B cell (primary cell): ENCODE measurements at regions not wholly inside any gene's neighbourhood (a gene's known extent, or its start where the extent isn't known, plus 50 kb on each side); places are given as distances from the start of the nearest gene placed in this dataset.

Experiments
- ATAC-seq: fragments of 200-7000 bp; cut with Tn5 transposase; one replicate; pipeline ENCODE4 v1.10.0; 2021; ENCODE audit warnings: low read depth, mild to moderate bottlenecking, moderate number of reproducible peaks, moderate library complexity
- CTCF ChIA-PET: fragments of 350-600 bp; sonication (Branson Sonifier 250); formaldehyde crosslinking; loops from one replicate; lab custom pipeline; 2021; ENCODE audit warnings: antibody characterized with exemption, inconsistent platforms; lab: Charles Lee
- POLR2A ChIA-PET: fragments of 350-600 bp; sonication (Branson Sonifier 250); formaldehyde crosslinking; loops from one replicate; lab custom pipeline; 2021; ENCODE audit warnings: antibody characterized with exemption; lab: Charles Lee
- DNase-seq: peaks from one replicate; pipeline ENCODE4 v3.0.0; 2013
- H2AFZ ChIP-seq: 2 replicates; pipeline ENCODE4 v1.6.1; 2012; ENCODE audit warnings: mild to moderate bottlenecking, low read depth, low read length; ENCODE audit not compliant: insufficient read depth, poor library complexity, severe bottlenecking
- H3K27ac ChIP-seq, 2 donors: 1 replicate in 1 of 2; 2 replicates in 1 of 2; pipeline ENCODE4 v1.5.1; 2012 to 2013; ENCODE audit warnings: low read length in 2 of 2, mild to moderate bottlenecking in 2 of 2, moderate library complexity in 1 of 2
- H3K27me3 ChIP-seq, 4 experiments: fragments of 200-600 bp in 1 of 4; sonication (generic) in 1 of 4; replicated peaks in 1 of 4; 1 replicate in 2 of 4; 2 replicates in 2 of 4; pipeline versions ENCODE4 v1.6.1 to v1.7.0; 2013 to 2016; ENCODE audit warnings: low read length in 3 of 4, mild to moderate bottlenecking in 2 of 4, mixed read lengths in 1 of 4, moderate library complexity in 1 of 4; ENCODE audit not compliant: insufficient read depth in 4 of 4, control insufficient read depth in 3 of 4; ENCODE audit errors: control extremely low read depth in 1 of 4
- H3K36me3 ChIP-seq, 2 experiments: replicated peaks in 1 of 2; 1 replicate in 1 of 2; 2 replicates in 1 of 2; pipeline versions ENCODE4 v1.6.1 to v1.7.1; 2013; ENCODE audit warnings: low read length in 1 of 2; ENCODE audit not compliant: insufficient read depth in 2 of 2, control insufficient read depth in 1 of 2; ENCODE audit errors: control extremely low read depth in 1 of 2, extremely low read depth in 1 of 2
- H3K4me1 ChIP-seq, 2 donors: fragments of 200-600 bp in 1 of 2; sonication (generic) in 1 of 2; 1 replicate in 1 of 2; 2 replicates in 1 of 2; pipeline versions ENCODE4 v1.5.1 to v1.6.1; 2013 to 2017; ENCODE audit warnings: low read length in 2 of 2; ENCODE audit not compliant: control insufficient read depth in 2 of 2, insufficient read depth in 2 of 2
- H3K4me2 ChIP-seq: replicated peaks from 2 replicates; pipeline ENCODE3; 2012; ENCODE audit warnings: mild to moderate bottlenecking, low read depth, low read length; ENCODE audit not compliant: poor library complexity, severe bottlenecking
- H3K4me3 ChIP-seq, 5 experiments: fragments of 200-600 bp in 1 of 5; sonication (generic) in 1 of 5; 1 replicate in 3 of 5; 2 replicates in 2 of 5; pipeline versions ENCODE4 v1.5.1 to v1.7.0; 2011 to 2016; ENCODE audit warnings: low read length in 4 of 5, mild to moderate bottlenecking in 4 of 5, low read depth in 2 of 5, control low read depth in 1 of 5, moderate library complexity in 1 of 5; ENCODE audit not compliant: insufficient read depth in 1 of 5; ENCODE audit errors: control extremely low read depth in 1 of 5, extremely low read depth in 1 of 5
- H3K79me2 ChIP-seq: fragments of 200-600 bp; sonication (generic); one replicate; pipeline ENCODE4 v1.6.0; 2016; ENCODE audit warnings: low read length; ENCODE audit not compliant: control insufficient read depth, insufficient read depth
- H3K9ac ChIP-seq: fragments of 200-600 bp; sonication (generic); 2 replicates; pipeline ENCODE4 v1.6.1; 2017; ENCODE audit warnings: mild to moderate bottlenecking, low read length, moderate library complexity
- H3K9me3 ChIP-seq, 3 donors: one replicate each; pipeline versions ENCODE4 v1.6.1 to v1.7.1; 2013; ENCODE audit warnings: low read length in 2 of 3; ENCODE audit not compliant: control insufficient read depth in 2 of 3, insufficient read depth in 1 of 3; ENCODE audit errors: control extremely low read depth in 1 of 3
- H4K20me1 ChIP-seq: 2 replicates; pipeline ENCODE4 v1.6.0; 2012; ENCODE audit warnings: mild to moderate bottlenecking, low read length; ENCODE audit not compliant: insufficient read depth, control insufficient read depth, poor library complexity, severe bottlenecking
- H3K27ac Mint-ChIP-seq: one replicate; pipeline ENCODE4 v1.8.0; 2021; ENCODE audit warnings: mixed read lengths
- H3K27me3 Mint-ChIP-seq: one replicate; pipeline ENCODE4 v1.8.0; 2021; ENCODE audit warnings: mixed read lengths
- H3K4me1 Mint-ChIP-seq: one replicate; pipeline ENCODE4 v1.8.0; 2021; ENCODE audit warnings: mixed read lengths
- H3K4me3 Mint-ChIP-seq: one replicate; pipeline ENCODE4 v1.8.0; 2021; ENCODE audit warnings: mixed read lengths
- H3K9me3 Mint-ChIP-seq: one replicate; pipeline ENCODE4 v1.8.0; 2022; ENCODE audit warnings: mixed read lengths; ENCODE audit not compliant: insufficient read depth
- CTCF ChIP-seq: fragments of 200-600 bp; IDR thresholded peaks from one replicate; pipeline ENCODE4 v1.8.0; 2022; ENCODE audit warnings: antibody characterized with exemption, mild to moderate bottlenecking
- EZH2 ChIP-seq: IDR thresholded peaks from 2 replicates; pipeline ENCODE4 v1.6.1; 2012; ENCODE audit warnings: borderline replicate concordance, low read depth, mild to moderate bottlenecking, moderate library complexity, low read length; ENCODE audit not compliant: insufficient read depth, poor library complexity, severe bottlenecking
- WGBS: methylation state at CpG from one replicate; pipeline ENCODE4 v1.1.5; 2013; ENCODE audit warnings: missing lambda C conversion rate; ENCODE audit not compliant: insufficient coverage; 5-methylcytosine and 5-hydroxymethylcytosine counted together
- intact Hi-C: fragments of 100-400 bp; cut with micrococcal nuclease; formaldehyde crosslinking; loops from one replicate; pipeline ENCODE4 v1.10.0; 2022

DNA sequence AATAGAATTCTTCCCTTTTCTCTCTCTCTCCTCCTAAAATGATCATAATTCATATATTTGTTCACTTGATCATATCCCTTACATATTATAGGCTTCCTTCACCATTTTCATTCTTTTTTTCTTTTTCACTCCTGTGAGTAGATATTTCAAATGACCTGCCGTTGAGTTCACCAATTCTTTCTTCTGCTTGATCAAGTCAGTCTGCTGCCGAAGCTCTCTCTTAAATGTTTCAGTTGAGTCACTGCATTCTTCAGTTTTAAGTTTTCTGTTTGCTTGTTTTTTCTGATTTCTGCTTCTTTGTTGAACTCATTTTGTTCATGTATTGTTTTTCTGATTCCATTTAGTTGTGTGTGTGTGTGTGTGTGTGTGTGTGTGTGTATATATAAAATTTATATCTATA lies 354.3 kb downstream of the GPAT3 start:
- no peaks in the 10 kb centered on the region for H4K20me1 ChIP-seq
- TF ChIP-seq EZH2 (no peak), CTCF (no peak)
- no peaks in the 10 kb centered on the region for H3K4me1 ChIP-seq
- ATAC-seq (no peak), DNase-seq (no peak)
- no peak overlapping the region for H3K9ac ChIP-seq
- no peaks in the 10 kb centered on the region for H3K9me3 ChIP-seq
- 100% methylated on average over 2 of the region's 2 CpGs for WGBS
- no peaks in the 10 kb centered on the region for H3K27me3 ChIP-seq
- H2AFZ ChIP-seq: no peak overlapping the region
- H3K36me3 ChIP-seq: no peaks in the 10 kb centered on the region
- peaks cover 3% of the 10 kb centered on the region for H3K27me3 Mint-ChIP-seq
- H3K79me2 ChIP-seq: no peaks in the 10 kb centered on the region
- no peak overlapping the region for H3K27ac Mint-ChIP-seq
- no peaks in the 10 kb centered on the region for H3K4me1 Mint-ChIP-seq
- H3K4me2 ChIP-seq: no peak overlapping the region
- H3K4me3 Mint-ChIP-seq: no peak overlapping the region
- ChIA-PET CTCF (no interaction called here), POLR2A (no interaction called here)
- H3K27ac ChIP-seq: no peak overlapping the region
- H3K9me3 Mint-ChIP-seq: no peaks in the 10 kb centered on the region
- intact Hi-C loops: no loop called here
- H3K4me3 ChIP-seq: no peak overlapping the region

DNA sequence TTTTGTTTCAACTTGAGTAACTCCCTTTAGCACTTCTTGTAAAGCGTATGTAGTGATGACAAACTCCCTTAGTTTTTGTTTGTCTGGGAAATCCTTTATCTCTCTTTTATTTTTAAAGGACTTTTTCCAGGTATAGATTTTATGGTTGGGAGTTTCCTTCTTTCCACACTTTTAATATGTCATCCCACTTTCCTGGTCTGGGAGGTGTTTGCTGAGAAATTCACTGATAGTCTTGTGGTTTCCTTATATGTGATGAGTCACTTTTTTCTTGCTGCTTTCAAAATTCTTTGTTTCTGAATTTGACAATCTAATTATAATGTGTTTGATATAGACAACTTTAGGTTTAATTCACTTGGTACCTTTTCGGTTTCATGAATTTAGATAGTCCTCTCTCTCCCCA lies 353.9 kb downstream of the GPAT3 start:
- H3K9me3 ChIP-seq: no peaks in the 10 kb centered on the region
- no peak overlapping the region for H3K9ac ChIP-seq
- H3K4me3 ChIP-seq: no peak overlapping the region
- no peaks in the 10 kb centered on the region for H3K9me3 Mint-ChIP-seq
- DNase-seq: no peak
- no peak overlapping the region for H3K4me3 Mint-ChIP-seq
- ChIA-PET POLR2A (no interaction called here), CTCF (no interaction called here)
- no peaks in the 10 kb centered on the region for H3K4me1 Mint-ChIP-seq
- no CpG with 5 or more reads among the region's 2 CpGs for WGBS
- H3K27ac Mint-ChIP-seq: no peak overlapping the region
- H3K4me2 ChIP-seq: no peak overlapping the region
- H3K27me3 Mint-ChIP-seq: peaks cover 3% of the 10 kb centered on the region
- no peaks in the 10 kb centered on the region for H4K20me1 ChIP-seq
- intact Hi-C loops: no loop called here
- no peaks in the 10 kb centered on the region for H3K79me2 ChIP-seq
- no peak for TF ChIP-seq EZH2
- no peak for TF ChIP-seq CTCF
- no peak overlapping the region for H3K27ac ChIP-seq
- H3K4me1 ChIP-seq: no peaks in the 10 kb centered on the region
- no peaks in the 10 kb centered on the region for H3K36me3 ChIP-seq
- no peaks in the 10 kb centered on the region for H3K27me3 ChIP-seq
- ATAC-seq: no peak
- H2AFZ ChIP-seq: no peak overlapping the region
